SK-N-MC (cell line): ENCODE measurements at regions not wholly inside any gene's neighbourhood (a gene's known extent, or its start where the extent isn't known, plus 50 kb on each side); places are given as distances from the start of the nearest gene placed in this dataset.

Experiments used
- EZH2 ChIP-seq: fragments of 200-600 bp; sonication (generic); IDR thresholded peaks from one replicate; pipeline ENCODE4 v1.6.1; 2017; ENCODE audit warnings: antibody characterized with exemption
- POLR2AphosphoS5 ChIP-seq: IDR thresholded peaks from 2 replicates; pipeline ENCODE4 v1.6.1; 2012; ENCODE audit warnings: mild to moderate bottlenecking, low read depth, low read length, borderline replicate concordance

- TF ChIP-seq EZH2, result no peak
- TF ChIP-seq POLR2AphosphoS5, result no peak
Measured at GRCh38 chr6:19463250-19463649, 373.9 kb upstream of the ID4 start.
